ENCODE measurements at regions not wholly inside any gene's neighbourhood (a gene's known extent, or its start where the extent isn't known, plus 50 kb on each side); places are given as distances from the start of the nearest gene placed in this dataset.
"Not testable (repeated sequence)": the region's sequence is repeated elsewhere in the genome, so short reads cannot be mapped to it uniquely, and the experiment has no call there.

GRCh38 chr3:159390656-159391212 is 588.9 kb downstream of the MFSD1 start:
- Histone ChIP-seq H3K79me2 (ENCODE audit: insufficient read depth) (no peaks in the 10 kb centered on the region), H3K4me1 (ENCODE audit: control insufficient read depth in 1 of 2, insufficient read depth in 2 of 2, low read depth in 1 of 2, low read length in 1 of 2) (no peaks in the 10 kb centered on the region), H3K27me3 (ENCODE audit: insufficient read depth) (no peaks in the 10 kb centered on the region), H3K9me3 (no peaks in the 10 kb centered on the region), H3K36me3 (replicated peaks in 1 of 2; ENCODE audit: control insufficient read depth in 1 of 2, insufficient read depth in 2 of 2, low read length in 1 of 2) (no peaks in the 10 kb centered on the region), H3K4me2 (no peak overlapping the region), H3K9me2 (no peaks in the 10 kb centered on the region), H3K27ac (ENCODE audit: low read depth in 2 of 2, low read length in 1 of 2) (no peak overlapping the region), H3F3A (replicated peaks; ENCODE audit: insufficient read depth) (no peaks in the 10 kb centered on the region), H3K4me3 (ENCODE audit: low read depth in 2 of 2, low read length in 1 of 2) (no peak overlapping the region), H2AFZ (ENCODE audit: low read depth) (no peak overlapping the region), H3K9ac (no peak overlapping the region), H4K20me1 (ENCODE audit: insufficient read depth) (no peaks in the 10 kb centered on the region)
- TF ChIP-seq RFX5 (IDR thresholded peaks at IDR 0.05; ENCODE audit: low read length) (no peak), CHD2 (IDR thresholded peaks at IDR 0.05; ENCODE audit: low read length, partially characterized antibody) (no peak), JUND (IDR thresholded peaks at IDR 0.05) (no peak), TEAD4 (IDR thresholded peaks at IDR 0.05; ENCODE audit: borderline replicate concordance, insufficient read depth) (no peak), FOSL2 (IDR thresholded peaks at IDR 0.05; ENCODE audit: borderline replicate concordance, low read depth) (no peak), FOXJ3 (CRISPR knock-in tag; IDR thresholded peaks at IDR 0.05) (no peak), EP300 (IDR thresholded peaks at IDR 0.05; ENCODE audit: borderline replicate concordance in 1 of 2, low read depth in 1 of 2, low read length in 1 of 2) (no peak)
- no peak for DNase-seq
- CTCF ChIA-PET = no interaction called here
- POLR2A ChIA-PET = no interaction called here
- WGBS (ENCODE audit: low lambda C conversion rate) = 35% methylated on average over 1 of the region's 1 CpG

GRCh38 chr3:159397683-159398082 is 591.0 kb upstream of the IL12A start:
- H3K27me3 ChIP-seq (ENCODE audit: insufficient read depth); H3K9ac ChIP-seq; H3K4me1 ChIP-seq (ENCODE audit: control insufficient read depth in 1 of 2, insufficient read depth in 2 of 2, low read depth in 1 of 2, low read length in 1 of 2); H3K27ac ChIP-seq (ENCODE audit: low read depth in 2 of 2, low read length in 1 of 2); H3K79me2 ChIP-seq (ENCODE audit: insufficient read depth); H4K20me1 ChIP-seq (ENCODE audit: insufficient read depth); POLR2A ChIA-PET; H3F3A ChIP-seq (replicated peaks; ENCODE audit: insufficient read depth); H3K9me2 ChIP-seq; H3K36me3 ChIP-seq (replicated peaks in 1 of 2; ENCODE audit: control insufficient read depth in 1 of 2, insufficient read depth in 2 of 2, low read length in 1 of 2); H2AFZ ChIP-seq (ENCODE audit: low read depth); DNase-seq; H3K9me3 ChIP-seq; H3K4me3 ChIP-seq (ENCODE audit: low read depth in 2 of 2, low read length in 1 of 2); CTCF ChIA-PET; H3K4me2 ChIP-seq: not testable (repeated sequence)
- WGBS (ENCODE audit: low lambda C conversion rate) = 42% methylated on average over 7 of the region's 7 CpGs

GRCh38 chr3:159401069-159401468 is 587.6 kb upstream of the IL12A start:
- Histone ChIP-seq H3K36me3 (replicated peaks in 1 of 2; ENCODE audit: control insufficient read depth in 1 of 2, insufficient read depth in 2 of 2, low read length in 1 of 2) (no peaks in the 10 kb centered on the region), H3K9ac (no peak overlapping the region), H3K4me1 (ENCODE audit: control insufficient read depth in 1 of 2, insufficient read depth in 2 of 2, low read depth in 1 of 2, low read length in 1 of 2) (no peaks in the 10 kb centered on the region), H3K9me2 (no peaks in the 10 kb centered on the region), H3K9me3 (no peaks in the 10 kb centered on the region), H3K4me2 (no peak overlapping the region), H3F3A (replicated peaks; ENCODE audit: insufficient read depth) (no peaks in the 10 kb centered on the region), H4K20me1 (ENCODE audit: insufficient read depth) (no peaks in the 10 kb centered on the region), H3K27ac (ENCODE audit: low read depth in 2 of 2, low read length in 1 of 2) (no peak overlapping the region), H3K79me2 (ENCODE audit: insufficient read depth) (no peaks in the 10 kb centered on the region), H2AFZ (ENCODE audit: low read depth) (no peak overlapping the region), H3K27me3 (ENCODE audit: insufficient read depth) (no peaks in the 10 kb centered on the region), H3K4me3 (ENCODE audit: low read depth in 2 of 2, low read length in 1 of 2) (no peak overlapping the region)
- ChIA-PET POLR2A (no interaction called here), CTCF (no interaction called here)
- DNase-seq = no peak
- TF ChIP-seq TAF1 (IDR thresholded peaks at IDR 0.05; ENCODE audit: borderline replicate concordance, low read depth, low read length) = no peak
- no peak for TF ChIP-seq CHD2 (IDR thresholded peaks at IDR 0.05; ENCODE audit: low read length, partially characterized antibody)
- no peak for TF ChIP-seq MXI1 (IDR thresholded peaks at IDR 0.05; ENCODE audit: low read depth, low read length)
- no peak for TF ChIP-seq GATA2 (CRISPR knock-in tag; IDR thresholded peaks at IDR 0.05)
- TF ChIP-seq REST (IDR thresholded peaks at IDR 0.05; ENCODE audit: low read depth, low read length) = no peak
- no peak for TF ChIP-seq FOXJ3 (CRISPR knock-in tag; IDR thresholded peaks at IDR 0.05)
- TF ChIP-seq SIN3A (IDR thresholded peaks at IDR 0.05; ENCODE audit: borderline replicate concordance, low read depth, low read length) = no peak
- TF ChIP-seq NRF1 (IDR thresholded peaks at IDR 0.05; ENCODE audit: low read depth, low read length) = no peak
- no peak for TF ChIP-seq POLR2AphosphoS5 (IDR thresholded peaks at IDR 0.05; ENCODE audit: low read depth, low read length)
- no peak for TF ChIP-seq MEF2A (IDR thresholded peaks at IDR 0.05; ENCODE audit: borderline replicate concordance, low read depth)
- TF ChIP-seq FOSL2 (IDR thresholded peaks at IDR 0.05; ENCODE audit: borderline replicate concordance, low read depth) = no peak
- TF ChIP-seq RAD21 (IDR thresholded peaks at IDR 0.05; ENCODE audit: low read length) = no peak
- no peak for TF ChIP-seq USF2 (IDR thresholded peaks at IDR 0.05; ENCODE audit: borderline replicate concordance, low read depth, low read length)
- WGBS (ENCODE audit: low lambda C conversion rate) = 9% methylated on average over 1 of the region's 1 CpG
